Cardiac muscle cell (in vitro differentiated cells and primary cell): ENCODE measurements at regions not wholly inside any gene's neighbourhood (a gene's known extent, or its start where the extent isn't known, plus 50 kb on each side); places are given as distances from the start of the nearest gene placed in this dataset.
"Not testable (repeated sequence)": the region's sequence is repeated elsewhere in the genome, so short reads cannot be mapped to it uniquely, and the experiment has no call there.

Experiments used
- DNase-seq, 2 donors: peaks; one replicate each; pipeline versions ENCODE4 v3.0.0 to v3.0.0-alpha.2; 2010 to 2017; ENCODE audit warnings: low read depth in 1 of 2, low spot score in 1 of 2
- H3K27ac ChIP-seq: fragments of 200-600 bp; sonication (generic); 2 replicates; pipeline ENCODE4 v1.5.1; 2016
- H3K27me3 ChIP-seq: fragments of 200-600 bp; sonication (generic); 2 replicates; pipeline ENCODE4 v1.6.0; 2016; ENCODE audit warnings: control low read depth
- H3K36me3 ChIP-seq: fragments of 200-600 bp; sonication (generic); 2 replicates; pipeline ENCODE4 v1.5.1; 2016; ENCODE audit warnings: control low read depth
- H3K4me1 ChIP-seq: fragments of 200-600 bp; sonication (generic); 2 replicates; pipeline ENCODE4 v1.8.1; 2017; ENCODE audit warnings: low read depth, mild to moderate bottlenecking, mixed run types
- H3K4me3 ChIP-seq: fragments of 200-600 bp; sonication (generic); 2 replicates; pipeline ENCODE4 v1.5.1; 2016; ENCODE audit warnings: mild to moderate bottlenecking
- H3K9me3 ChIP-seq: fragments of 200-600 bp; sonication (generic); 2 replicates; pipeline ENCODE4 v1.5.1; 2017; ENCODE audit warnings: low read depth, mild to moderate bottlenecking, control low read depth
- TF ChIP-seq, protein P1 (sequence below): IDR thresholded peaks from 2 replicates; pipeline ENCODE4 v1.5.1; 2012; ENCODE audit warnings: low read depth, mild to moderate bottlenecking, low read length

DNA sequence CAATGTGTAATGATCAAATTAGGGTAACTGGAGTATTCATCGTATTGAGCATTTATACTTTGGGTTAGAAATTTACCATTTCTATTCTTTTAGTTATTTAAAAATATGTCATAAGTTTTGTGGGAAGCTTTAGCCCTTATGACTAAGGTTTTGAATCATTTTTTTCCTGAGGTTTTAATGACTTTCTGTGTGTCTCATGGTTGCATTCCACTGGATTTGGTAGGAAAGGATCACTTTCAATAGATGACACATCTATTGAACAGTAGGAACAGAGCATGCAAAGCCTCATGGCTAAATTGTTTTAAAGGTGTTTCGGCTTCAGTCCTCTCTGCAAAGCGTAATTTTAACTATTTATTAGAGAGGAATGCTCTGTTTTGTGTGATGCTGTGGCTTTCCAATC is 512.4 kb upstream of the CHD1 start:
- H3K27ac ChIP-seq = no peak overlapping the region
- H3K9me3 ChIP-seq = no peaks in the 10 kb centered on the region
- no peaks in the 10 kb centered on the region for H3K4me1 ChIP-seq
- H3K36me3 ChIP-seq = no peaks in the 10 kb centered on the region
- TF ChIP-seq, protein P1, sequence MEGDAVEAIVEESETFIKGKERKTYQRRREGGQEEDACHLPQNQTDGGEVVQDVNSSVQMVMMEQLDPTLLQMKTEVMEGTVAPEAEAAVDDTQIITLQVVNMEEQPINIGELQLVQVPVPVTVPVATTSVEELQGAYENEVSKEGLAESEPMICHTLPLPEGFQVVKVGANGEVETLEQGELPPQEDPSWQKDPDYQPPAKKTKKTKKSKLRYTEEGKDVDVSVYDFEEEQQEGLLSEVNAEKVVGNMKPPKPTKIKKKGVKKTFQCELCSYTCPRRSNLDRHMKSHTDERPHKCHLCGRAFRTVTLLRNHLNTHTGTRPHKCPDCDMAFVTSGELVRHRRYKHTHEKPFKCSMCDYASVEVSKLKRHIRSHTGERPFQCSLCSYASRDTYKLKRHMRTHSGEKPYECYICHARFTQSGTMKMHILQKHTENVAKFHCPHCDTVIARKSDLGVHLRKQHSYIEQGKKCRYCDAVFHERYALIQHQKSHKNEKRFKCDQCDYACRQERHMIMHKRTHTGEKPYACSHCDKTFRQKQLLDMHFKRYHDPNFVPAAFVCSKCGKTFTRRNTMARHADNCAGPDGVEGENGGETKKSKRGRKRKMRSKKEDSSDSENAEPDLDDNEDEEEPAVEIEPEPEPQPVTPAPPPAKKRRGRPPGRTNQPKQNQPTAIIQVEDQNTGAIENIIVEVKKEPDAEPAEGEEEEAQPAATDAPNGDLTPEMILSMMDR = no peak
- no peak for DNase-seq
- H3K4me3 ChIP-seq = no peak overlapping the region
- H3K27me3 ChIP-seq = peaks cover 11% of the 10 kb centered on the region

DNA sequence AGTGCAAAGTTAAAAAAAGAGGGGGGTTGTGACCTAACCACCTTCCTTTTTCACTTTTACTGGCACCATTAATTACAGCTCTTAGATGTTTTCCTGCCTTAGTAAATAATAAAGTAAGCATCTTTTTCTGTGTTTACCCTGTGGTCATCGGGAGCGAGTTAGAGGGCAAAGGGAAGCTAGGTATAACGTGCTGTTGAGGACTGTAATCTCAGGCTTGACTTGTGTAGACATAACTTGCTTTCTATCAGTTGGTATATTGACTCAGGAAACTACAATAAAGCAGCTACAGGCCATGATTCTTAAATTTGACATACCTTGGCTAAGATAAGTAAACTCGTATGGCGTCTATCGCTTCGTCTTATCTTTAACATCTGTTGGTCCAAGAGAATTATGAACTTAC is 509.8 kb upstream of the CHD1 start:
- DNase-seq = no peak
- Histone ChIP-seq H3K4me1 (no peaks in the 10 kb centered on the region), H3K9me3 (no peaks in the 10 kb centered on the region), H3K4me3 (no peak overlapping the region), H3K27me3 (peaks cover 11% of the 10 kb centered on the region), H3K36me3 (no peaks in the 10 kb centered on the region), H3K27ac (no peak overlapping the region)
- TF ChIP-seq, protein P1 = no peak

DNA sequence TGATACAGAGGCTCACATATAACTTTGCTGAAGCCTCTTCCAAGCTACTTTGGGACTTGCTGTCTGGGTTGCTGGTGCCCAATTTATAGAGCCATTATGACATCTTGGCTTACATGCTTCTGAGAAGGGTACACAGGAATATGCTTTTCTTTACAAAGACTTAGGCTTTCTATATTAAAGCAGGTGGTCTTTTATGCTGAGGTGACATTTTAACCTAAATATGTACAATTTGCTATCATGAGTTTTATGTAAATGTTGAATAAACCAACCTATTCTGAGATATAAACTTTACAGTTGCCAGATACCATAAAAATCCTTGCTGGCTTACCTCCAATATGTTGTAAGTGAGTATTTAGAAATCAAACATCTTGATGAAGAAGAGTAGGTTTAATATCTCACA is 509.2 kb upstream of the CHD1 start:
- H3K36me3 ChIP-seq = no peaks in the 10 kb centered on the region
- no peak for DNase-seq
- H3K27me3 ChIP-seq = peaks cover 11% of the 10 kb centered on the region

DNA sequence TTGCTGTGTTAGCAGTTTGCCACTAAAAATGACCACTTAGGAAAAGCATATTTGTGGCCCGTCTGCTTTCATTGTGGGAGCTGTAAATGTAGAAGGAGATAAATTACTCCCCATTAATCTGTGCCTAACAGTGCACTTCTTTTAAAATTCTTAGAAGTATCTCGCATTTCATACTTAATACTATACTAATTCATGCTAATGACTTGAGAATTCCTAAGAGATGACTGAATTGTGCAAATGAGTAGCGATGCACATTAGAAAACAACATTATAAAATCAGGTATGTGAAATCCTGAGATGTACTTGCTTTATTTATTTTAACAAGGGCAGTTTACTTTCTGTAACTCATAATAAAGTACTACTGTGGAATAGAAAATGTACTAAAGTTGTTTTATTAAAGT is 494.6 kb upstream of the CHD1 start:
- H3K9me3 ChIP-seq, H3K4me1 ChIP-seq, H3K36me3 ChIP-seq, H3K27ac ChIP-seq, H3K4me3 ChIP-seq, DNase-seq: not testable (repeated sequence)
- peaks cover 11% of the 10 kb centered on the region for H3K27me3 ChIP-seq

More for the DNA sequence above, 509.2 kb upstream of the CHD1 start:
- TF ChIP-seq, protein P1 = no peak
- H3K4me3 ChIP-seq = no peak overlapping the region
- no peak overlapping the region for H3K27ac ChIP-seq
- H3K4me1 ChIP-seq = no peaks in the 10 kb centered on the region
- H3K9me3 ChIP-seq = no peaks in the 10 kb centered on the region

DNA sequence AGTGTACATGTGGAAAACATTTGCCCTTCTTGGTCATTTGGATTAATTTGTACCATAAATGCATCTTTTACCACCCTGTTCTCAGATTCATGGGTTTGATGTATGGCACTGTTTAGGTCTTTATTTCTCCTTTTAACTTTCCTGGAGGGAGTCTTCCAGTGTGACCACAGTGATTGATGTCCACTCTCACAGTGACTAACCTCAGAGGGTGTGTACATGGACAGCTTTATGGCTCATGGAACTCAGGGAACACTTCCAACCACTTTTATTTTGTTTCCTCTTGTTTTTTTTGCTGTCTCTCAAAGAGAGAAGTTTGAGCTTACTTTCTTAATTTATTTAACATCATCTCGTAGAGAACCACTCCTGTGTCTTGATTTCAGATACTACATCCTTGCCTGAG is 489.8 kb upstream of the CHD1 start:
- H3K36me3 ChIP-seq, H3K4me3 ChIP-seq, H3K9me3 ChIP-seq, DNase-seq, H3K27ac ChIP-seq, H3K4me1 ChIP-seq: not testable (repeated sequence)
- H3K27me3 ChIP-seq = peaks cover 14% of the 10 kb centered on the region

DNA sequence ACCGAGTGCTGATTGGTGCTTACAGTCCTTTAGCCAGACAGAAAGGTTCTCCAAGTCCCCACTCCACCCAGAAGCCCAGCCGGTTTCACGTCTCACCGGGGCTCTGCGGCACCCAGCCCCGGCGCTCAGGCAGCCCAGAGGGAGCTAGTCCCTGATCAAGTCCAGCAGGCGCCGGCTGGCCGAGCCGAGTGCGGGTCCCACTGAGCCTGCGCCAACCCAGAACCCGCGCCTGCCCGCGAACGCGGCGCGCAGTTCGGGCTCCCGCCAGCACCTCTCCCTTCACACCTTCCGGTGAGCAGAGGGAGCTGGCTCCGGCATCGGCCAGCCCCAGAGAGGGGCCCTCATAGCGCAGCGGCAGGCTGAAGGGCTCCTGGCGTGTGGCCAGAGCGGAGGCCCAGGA is 481.6 kb upstream of the CHD1 start:
- not testable (repeated sequence) for H3K4me1 ChIP-seq, H3K4me3 ChIP-seq, DNase-seq, H3K27ac ChIP-seq, H3K9me3 ChIP-seq, H3K36me3 ChIP-seq
- peaks cover 18% of the 10 kb centered on the region for H3K27me3 ChIP-seq

DNA sequence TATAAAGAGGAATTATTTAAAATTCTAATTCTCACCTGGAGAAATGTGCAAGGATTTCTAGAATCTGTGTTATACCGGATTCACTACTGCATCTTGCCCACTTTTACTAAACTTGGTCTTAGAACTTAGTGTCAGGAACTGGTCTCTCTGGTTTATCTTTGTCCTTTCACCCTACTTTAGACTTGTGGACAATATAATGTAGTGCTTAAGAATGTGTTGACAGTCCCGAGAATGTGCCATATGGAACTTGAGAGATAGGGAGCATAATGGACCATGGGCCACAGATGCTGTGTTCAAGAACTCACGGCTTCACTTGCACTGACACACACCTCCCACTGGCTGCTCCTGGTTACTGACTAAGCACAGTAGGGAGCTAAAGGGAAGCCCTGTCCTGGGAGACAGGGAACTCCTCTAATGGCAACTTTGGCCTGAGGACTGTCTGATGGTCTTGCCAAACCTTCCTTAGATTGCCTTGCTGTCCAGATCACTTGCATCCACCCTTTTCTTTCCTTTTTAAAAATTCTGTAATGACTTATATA is 476.0 kb upstream of the CHD1 start:
- H3K9me3 ChIP-seq, H3K36me3 ChIP-seq, H3K4me3 ChIP-seq, H3K27ac ChIP-seq, H3K4me1 ChIP-seq: not testable (repeated sequence)
- peak in 1 of 2 donors; percentile 74 for DNase-seq
- H3K27me3 ChIP-seq = peaks cover 39% of the 10 kb centered on the region

DNA sequence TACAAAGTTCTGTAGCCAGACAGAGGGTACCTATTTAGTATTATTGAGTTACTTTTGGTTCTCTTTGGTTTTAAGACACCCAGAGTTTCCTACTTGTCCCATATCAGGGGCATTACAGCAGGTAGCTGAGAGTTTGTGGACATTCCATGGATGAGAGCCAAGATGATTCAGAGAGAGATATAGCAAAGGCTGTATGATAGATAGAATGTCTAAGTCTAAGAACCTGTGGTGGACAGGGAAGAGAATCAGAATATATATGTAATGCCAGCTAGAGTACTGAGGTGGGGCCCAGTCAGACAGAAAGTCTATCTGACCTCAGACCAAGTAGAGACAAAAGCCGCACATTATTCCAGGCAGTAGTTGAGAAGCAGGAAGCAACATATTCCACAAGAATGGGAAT is 471.8 kb upstream of the CHD1 start:
- not testable (repeated sequence) for H3K36me3 ChIP-seq, H3K27ac ChIP-seq, H3K9me3 ChIP-seq, DNase-seq, H3K4me3 ChIP-seq, H3K4me1 ChIP-seq
- H3K27me3 ChIP-seq = peaks cover 42% of the 10 kb centered on the region
